Activated CD4-positive, alpha-beta T cell treated with anti-CD3 and anti-CD28 coated beads, Interleukin-2, amount 50 U/mL, for 48 hours (primary cell): ENCODE measurements at regions not wholly inside any gene's neighbourhood (a gene's known extent, or its start where the extent isn't known, plus 50 kb on each side); places are given as distances from the start of the nearest gene placed in this dataset.
"Not testable (repeated sequence)": the region's sequence is repeated elsewhere in the genome, so short reads cannot be mapped to it uniquely, and the experiment has no call there.

Source experiments
- DNase-seq, 2 experiments: peaks; one replicate each; pipeline ENCODE4 v3.0.0-alpha.2; 2020

DNA sequence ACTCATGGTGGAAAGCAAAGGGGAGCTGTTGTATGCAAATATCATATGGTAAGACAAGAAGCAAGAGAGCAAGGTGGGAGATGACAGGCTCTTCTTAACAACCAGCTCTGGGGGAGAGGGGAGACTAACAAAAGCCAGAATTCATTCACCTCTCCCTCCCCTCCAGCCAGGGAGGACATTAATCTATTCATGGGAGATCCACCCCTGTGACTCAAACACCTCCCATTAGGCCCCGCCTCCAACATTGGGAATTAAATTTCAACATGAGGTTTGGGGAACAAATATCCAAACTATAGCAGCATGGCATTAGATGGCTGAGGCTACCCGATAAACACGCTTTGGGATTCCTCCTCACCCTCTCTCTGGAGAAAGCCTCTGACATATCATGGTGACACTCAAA lies 210.6 kb downstream of the RHOU start:
- no peak for DNase-seq

DNA sequence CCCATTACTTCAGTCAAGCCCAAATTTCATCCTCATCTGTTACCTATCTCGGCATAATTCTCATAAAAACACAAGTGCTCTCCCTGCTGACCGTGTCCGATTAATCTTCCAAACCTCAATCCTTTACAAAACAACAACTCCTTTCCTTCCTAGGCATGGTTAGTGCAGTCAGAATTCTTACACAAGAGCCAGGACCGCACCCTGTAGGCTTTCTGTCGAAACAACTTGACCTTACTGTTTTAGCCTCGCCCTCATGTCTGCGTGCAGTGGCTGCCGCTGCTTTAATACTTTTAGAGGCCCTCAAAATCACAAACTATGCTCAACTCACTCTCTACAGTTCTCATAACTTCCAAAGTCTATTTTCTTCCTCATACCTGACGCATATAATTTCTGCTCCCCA lies 214.3 kb downstream of the RHOU start:
- not testable (repeated sequence) for DNase-seq

DNA sequence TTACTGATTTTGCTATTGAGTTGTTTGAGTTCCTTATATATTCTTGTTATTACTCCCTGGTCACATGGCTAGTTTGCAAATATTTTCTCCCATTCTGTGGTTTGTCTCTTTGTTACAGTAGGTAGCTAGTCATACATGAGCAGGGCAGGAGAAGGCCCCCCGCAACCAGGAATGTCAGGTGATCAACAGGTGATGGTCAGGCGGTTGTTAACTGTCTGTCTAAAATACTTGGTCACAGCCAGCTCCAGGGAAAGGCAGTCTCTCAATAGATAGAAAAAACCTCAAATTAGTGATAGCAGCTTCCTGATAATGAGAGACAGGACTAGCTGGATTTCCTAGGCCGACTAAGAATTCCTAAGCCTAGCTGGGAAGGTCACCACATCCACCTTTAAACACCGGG lies 217.9 kb downstream of the RHOU start:
- DNase-seq = no peak

DNA sequence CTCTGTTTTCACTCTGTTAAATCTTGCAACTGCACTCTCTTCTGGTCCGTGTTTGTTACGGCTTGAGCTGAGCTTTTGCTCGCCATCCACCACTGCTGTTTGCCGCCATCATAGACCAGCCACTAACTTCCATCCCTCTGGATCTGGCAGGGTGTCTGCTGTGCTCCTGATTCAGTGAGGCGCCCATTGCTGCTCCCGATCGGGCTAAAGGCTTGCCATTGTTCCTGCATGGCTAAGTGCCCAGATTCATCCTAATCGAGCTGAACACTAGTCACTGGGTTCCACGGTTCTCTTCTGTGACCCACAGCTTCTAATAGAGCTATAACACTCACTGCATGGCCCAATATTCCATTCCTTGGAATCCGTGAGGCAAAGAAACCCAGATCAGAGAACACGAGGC lies 218.5 kb downstream of the RHOU start:
- not testable (repeated sequence) for DNase-seq

DNA sequence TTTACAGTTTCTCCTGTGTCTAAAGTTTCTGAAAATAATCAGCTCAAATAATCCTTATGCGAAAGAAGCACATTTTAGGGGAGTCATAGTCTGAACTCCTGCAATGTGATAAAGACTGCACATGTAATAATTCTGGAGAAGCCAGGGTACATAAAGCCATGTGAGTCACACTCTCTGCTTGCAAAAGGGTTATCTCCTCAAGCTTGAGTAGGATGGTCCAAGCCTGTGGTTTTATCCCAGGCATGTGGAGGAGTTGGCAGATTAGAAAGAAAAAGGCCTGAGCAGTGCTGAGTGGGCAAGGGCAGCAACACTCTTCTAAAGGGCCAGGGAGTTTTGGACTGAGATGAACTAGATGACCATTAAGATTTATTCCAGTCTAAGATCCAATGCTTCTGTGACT lies 220.4 kb downstream of the RHOU start:
- no peak for DNase-seq

DNA sequence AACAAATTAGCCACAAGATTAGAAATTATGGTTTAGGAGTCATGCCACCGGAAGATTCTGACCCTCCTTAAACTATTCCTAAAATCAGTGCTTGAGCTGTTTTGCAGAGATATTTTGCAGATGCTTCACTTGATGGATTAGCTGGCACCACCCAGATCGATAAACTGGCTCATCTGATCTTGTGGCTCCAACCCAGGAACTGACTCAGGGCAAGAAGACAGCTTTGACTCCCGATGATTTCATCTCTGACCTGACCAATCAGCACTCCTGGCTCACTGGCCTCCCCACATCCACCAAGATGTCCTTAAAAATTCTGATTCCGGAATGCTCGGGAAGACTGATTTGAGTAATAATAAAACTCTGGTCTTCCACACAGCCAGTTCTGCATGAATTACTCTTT lies 221.6 kb downstream of the RHOU start:
- no peak for DNase-seq

DNA sequence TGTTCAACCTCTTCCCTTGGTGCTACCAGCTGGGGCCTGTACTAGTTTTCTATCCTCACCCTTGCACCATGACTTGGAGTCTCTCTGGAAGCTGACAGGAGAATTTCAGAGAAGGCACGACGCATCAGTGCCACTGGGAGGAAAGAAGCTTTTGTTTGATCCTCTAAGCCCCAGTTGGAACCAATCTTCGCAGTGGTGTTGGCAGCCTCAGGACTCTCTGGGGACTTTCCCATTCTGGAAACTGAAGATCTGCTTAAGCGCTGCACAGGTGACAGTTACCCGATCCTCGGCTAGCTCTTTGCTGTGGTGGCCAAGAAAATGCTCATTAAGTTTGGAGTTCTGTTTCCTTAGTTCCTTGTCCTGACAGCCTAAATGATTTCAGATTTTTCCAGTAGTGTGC lies 222.3 kb downstream of the RHOU start:
- no peak for DNase-seq

DNA sequence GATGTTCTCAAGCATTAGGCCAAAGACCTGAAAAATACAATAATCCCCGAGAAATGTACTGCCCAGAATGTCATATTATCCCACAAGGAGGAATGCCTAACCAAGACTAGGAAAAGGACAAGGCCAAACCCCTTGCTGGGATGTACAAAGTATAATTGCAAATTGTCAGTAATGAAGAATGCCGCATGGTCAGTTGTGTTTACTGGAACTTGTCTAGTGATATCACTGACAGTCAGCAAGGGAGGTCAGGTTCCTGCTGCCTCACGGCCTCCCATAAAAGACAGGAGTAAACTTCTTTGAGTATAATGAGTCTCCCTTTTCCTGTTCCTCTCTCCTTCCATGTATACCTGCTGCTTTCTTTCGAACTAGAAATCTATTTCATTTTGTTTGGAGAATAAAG lies 222.8 kb downstream of the RHOU start:
- DNase-seq = no peak

DNA sequence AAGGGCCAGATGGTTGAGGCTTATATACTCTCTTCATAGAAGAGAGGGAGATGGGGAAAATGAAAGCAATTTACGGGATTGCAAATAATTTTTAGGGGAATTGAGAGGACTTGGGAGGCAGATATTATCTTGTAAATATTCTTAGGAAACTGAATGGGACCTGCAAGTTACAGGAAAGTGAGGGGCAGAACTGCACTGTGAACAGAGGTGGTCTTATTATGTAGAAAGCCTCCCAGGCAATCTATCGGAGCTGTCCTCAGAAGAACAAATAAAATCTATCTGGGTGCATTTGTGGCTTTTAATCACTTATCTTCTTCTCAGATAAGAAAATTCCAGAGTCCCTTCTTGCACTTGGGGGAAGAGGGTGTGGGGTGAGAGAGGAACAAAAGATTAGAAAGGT lies 223.5 kb downstream of the RHOU start:
- no peak for DNase-seq

DNA sequence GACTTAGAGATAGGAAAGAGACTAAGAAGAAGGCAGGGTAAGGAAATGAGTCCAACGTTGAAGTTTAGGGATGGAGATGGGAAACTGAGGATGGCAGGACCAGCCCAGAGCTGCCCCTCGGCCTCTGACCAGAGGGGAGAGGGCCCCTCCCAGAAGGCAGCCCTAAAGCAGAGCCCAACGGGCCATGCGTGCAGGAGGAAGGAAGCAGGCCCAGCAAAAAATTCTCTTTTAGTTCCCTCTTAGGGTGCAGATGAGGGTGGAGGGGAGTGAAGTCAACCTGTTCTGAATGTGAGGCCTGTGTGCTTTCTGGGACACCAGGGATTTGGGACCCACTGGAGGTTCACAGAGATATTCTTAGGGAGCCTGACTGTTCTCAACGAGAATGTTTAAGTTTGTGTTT lies 225.4 kb downstream of the RHOU start:
- DNase-seq = no peak

DNA sequence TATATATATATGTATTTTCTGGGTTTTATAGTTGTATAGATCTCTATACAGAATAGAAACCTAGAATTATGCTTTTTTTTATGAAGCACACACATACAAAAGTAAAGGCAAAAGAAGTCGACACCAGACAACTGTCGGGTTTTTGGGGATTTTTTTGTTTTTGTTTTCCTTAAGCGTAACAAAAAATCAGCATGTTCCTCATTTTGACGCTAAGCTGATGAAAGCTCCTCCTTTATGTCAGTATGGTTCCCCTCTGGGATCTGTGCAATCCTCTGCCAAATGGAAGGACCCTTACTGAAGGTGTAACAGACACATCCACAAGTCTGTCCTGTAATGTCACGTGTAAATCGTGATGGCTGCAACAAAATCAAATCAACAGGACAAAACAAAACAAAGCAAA lies 226.2 kb downstream of the RHOU start:
- no peak for DNase-seq

DNA sequence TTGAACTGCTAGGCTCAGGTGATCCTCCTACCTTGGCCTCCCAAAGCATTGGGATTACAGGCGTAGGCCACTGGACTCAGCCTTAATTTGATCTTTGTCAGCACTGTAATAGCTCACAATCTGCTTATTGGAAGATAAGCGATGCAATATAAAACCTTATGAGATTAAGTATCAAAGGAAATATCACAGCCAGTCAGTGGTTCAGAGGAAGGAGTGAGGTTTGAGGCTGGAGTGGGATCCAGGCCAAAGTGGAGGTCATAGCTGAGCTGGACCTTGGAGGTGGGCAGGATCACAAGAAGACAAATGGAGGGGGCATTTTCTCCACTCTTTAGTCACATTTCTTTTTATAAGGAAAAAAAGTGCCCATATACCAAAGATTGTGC lies 228.5 kb downstream of the RHOU start:
- no peak for DNase-seq

DNA sequence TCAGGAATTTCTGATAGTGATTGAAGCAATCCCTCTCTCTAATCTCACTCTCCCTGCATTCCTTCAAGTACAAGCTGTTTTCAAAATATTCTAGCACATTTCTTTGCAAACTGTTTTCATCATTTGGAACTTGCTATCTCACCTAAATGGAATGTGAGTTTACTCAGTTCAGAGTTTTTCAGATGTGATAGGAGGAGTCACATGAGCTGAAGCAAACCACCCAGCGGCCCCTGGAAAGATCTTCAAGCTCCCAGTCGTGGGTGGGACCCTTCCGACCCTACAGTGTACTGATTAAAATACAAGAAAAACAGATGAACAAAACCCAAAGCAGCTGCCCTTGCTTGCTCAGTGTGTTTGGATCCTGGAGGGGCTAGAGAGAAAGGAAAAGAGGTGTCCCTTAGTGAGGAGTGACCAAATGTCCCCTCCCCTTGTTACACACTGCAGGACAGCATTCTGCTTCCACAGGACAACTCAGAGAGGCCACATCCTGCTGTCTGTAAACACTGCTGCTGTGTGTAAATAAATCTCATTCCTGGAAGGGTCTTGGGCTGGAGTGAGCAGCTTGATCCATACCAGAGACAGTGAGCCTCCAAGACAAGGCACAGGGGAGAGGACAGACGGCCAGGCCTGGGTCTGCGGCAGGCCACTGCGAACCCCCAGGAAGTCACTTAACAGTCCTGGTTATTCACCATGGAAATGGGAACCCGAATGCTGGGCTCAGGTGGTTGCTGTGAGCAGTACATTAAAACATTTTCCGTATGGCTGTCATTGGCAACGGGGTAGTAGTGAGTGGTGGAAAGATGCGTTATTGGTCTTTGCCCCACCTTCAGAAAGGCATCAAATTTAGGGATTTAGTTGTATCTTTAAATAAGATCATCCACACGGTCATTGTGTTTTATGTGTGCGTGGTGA lies 229.2 kb downstream of the RHOU start:
- no peak for DNase-seq

DNA sequence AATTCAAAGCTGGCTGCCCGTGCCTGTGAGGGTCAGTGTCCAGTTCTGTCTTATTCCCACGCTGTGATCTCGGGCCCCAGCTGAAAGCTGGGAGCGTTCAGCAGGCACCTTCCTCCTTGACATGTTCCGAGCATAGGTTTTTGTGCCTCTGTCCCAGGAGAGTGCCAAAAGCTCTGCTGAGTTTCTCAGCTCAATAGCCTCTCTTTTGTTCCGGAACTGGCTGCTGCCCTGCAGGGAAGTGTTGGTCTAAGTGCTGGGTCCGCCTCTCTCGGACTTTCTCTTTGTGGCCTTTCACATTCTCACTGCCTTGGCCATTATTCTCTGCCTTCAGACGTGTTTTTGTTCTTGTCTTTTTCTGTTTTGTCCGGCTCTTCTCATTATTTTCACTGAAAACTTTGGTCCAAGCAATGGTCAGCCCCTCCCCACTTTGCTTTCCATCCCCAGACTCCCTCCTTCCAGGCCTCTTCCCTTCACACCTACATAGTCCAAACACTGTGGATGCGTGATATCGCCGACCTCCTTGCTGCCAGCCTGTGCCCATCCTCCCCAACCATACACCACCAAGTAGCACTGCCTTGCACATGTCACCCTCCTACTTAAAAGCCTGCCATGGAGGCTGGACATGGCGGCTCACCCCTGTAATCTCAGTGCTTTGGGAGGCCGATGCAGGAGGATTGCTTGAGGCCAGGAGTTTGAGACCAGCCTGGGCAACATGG lies 233.8 kb downstream of the RHOU start:
- DNase-seq = no peak

DNA sequence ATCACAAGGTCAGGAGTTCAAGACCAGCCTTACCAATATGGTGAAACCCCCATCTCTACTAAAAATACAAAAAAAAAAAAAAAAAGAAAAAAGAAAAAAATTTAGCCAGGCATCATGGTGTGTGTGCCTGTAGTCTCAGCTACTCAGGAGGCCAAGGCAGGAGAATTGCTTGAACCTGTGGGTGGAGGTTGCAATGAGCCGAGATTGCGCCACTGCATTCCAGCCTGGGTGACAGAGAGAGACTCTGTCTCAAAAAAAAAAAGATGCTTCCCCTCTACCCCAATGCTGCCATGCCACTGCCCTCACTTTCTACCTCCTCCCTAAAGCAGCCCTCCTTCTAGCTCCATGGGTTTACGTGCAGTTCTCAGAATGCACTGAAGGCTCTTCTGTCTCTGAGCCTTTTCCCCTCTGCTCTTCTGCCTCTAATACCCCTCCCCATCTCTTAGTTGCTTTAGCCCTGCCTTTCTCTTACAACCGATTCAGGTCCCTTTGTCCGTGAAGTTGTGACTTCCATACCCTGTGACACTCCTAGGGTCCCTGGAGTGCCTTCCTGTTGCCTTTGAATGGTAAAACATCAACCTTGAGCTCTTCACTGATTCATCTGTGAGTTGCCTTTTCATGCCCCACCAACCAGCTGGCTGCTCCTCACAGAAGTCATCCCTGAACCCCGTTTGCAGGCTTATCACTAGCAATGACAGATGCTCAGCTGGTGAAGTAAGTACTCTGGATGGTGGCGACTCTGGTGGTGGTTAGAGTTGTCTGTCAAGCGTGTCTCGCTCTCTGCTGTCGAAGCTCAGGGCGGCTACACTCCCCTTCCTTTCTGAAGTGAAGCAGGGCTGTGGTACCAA lies 234.9 kb downstream of the RHOU start:
- DNase-seq = no peak

DNA sequence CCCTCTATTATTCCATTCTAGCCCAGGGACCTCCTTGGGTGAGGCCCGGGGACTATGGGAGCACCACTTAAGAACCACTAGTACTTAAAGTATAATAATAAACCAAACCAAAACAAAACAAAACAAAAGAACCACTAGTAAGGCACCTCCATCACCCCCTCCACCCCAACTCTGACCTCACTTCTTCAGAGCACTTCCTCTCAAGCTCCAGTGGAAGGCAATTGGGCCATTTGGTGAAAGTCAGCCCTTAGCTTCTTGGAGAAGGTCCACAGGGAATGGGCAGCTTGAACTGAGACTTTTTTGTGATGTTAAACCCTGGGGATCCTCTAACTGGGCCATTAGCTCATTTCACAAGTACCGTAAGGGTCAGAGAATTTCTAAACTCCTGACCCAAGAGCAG lies 237.3 kb downstream of the RHOU start:
- DNase-seq = no peak

DNA sequence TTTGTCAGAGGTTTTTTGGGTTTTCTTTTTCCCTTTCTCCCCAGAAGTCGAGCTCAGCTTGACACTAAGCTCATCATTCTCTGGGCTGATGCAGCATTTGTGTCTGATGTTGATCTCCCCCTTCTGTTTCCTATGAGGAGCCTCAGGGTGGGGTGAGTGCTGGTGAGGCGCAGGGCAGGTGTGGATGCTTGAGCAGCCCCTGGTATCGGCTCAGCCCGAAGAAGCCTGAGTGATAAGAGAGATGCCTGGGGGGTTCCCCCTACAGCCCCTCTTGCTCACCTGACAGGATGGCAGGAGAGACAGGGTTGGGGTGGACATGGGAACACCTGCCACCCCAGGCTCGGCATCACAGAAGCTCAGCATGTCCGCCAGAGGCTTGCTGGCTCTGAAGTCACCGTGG lies 239.0 kb downstream of the RHOU start:
- DNase-seq = no peak

DNA sequence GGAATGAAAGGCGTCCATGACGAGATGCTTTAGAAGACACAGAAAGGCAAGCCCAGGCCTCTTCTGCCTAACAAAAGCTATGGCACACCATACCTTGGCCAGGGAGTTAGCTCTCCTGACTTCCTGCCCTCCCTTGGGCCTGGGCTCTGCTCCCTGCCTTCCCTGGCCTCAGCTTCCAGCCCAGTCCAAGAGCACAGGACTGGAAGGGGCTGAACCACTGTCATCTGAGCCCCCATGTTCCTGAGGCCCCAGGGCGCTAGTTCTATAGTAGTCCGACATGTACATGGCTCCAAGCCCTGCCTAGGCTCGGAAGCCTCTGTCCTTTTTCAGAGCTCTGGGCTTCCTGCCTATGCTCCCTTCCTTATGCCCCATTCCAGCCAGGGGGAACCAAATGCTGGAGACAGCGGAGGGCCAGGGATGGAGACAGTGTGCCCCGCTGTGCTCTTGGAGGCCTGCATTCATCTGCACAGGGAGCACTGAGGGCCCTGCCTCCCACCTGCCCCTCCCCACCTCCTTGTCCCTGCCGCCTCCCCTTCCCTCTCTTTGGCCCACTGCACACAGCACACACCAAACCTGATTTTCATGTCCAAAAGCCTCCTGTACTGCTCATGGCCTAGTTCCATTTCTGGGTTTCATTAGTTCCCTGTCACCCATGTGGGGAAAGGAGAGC lies 240.1 kb downstream of the RHOU start:
- no peak for DNase-seq

DNA sequence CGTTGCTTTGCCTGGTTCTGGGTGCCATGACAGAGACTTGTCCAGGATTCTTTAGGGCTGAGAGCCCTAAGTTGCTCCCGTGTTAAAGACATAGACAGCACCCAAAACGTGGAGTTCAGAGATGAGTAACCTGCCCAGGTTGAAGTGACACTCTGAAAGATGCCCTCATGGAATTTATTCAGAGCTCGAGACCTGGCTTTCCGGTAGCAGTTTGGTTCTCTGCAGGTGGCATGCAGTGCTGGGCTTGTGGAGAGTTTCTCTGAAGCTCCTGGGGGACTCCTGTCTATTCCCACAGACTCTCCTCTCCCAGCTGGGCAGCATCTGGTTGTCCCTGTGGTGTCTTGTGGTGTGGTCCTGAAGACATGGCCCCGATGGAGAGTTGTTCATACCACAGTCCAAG lies 241.0 kb downstream of the RHOU start:
- DNase-seq = no peak

DNA sequence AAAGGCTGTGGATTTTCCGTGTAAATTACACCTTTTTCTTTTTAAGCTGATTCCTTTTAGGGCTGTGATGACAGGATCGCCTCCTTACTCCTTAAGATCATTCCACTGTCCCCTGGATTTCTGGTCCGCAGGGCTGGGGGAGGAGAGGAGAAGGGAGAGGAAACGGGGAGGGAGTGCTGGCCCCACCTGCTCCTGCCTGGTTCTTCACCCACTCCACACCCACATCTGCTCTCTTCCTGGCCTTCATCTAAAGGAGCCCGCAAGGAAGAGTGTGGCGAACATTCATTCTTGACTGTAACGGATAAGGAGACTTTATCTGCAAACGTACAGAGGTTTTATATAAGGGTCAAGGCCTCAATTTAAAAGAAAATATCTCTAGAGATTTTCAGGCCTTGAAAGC lies 242.0 kb downstream of the RHOU start:
- DNase-seq = no peak

DNA sequence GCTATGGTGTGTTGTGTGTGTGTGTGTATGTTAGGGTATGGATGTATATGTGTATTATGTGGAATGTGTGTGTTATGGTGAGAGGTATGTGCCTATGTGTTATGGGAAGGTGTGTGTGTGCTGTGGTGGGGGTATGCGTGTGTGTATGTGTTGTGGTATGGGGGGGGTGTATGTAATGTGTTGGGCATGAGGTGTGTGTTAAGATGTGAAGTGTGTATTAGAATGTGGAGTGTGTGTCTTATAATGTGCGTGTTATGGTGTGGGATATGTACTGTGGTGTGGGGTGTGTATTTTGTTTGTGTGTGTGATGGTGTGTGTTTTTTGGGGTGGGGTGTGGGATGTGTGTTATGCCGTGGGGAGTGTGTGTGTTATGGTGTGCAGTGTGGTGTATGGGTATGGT lies 242.5 kb downstream of the RHOU start:
- DNase-seq = no peak

DNA sequence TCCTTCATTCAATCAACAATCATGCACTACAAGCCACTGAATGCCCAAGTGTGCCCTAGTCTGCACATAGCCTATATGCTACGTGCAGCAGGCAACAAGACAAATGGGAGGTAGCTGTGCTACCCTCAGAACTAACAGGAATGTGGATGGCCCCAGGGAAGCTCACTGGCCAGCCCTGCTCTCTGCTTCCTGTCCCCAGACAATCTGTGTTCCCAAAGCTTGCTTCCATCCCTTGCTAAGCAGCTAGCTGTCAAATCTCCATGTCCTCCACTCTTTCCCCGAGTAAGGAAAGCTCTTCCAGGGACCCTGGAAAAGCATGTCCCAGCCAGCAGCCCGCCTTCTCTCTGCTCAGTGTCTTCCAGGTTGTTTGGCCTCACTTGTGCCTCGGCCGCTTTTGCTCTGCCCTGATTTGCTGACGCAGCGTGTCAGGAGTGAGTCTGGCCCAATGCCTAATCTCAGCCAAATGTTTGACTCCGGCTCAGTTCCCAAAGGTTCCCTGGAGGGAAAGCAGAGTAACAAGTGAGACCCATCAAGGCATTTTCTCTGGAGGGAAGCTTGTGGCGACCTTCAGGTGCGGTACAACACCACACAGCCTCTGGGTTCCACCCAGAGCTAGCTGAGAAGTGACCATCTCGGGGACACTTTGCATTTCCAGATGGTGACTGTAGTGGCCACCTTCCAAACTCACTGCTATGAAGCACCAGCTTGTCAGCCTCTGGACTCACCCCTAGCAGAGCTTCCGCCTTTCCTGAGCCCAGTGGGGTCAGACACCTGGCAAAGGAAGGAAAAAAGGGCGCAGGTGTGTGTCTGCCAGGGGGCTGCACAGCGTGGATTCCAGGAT lies 243.4 kb downstream of the RHOU start:
- no peak for DNase-seq
